ENCODE measurements at regions not wholly inside any gene's neighbourhood (a gene's known extent, or its start where the extent isn't known, plus 50 kb on each side); places are given as distances from the start of the nearest gene placed in this dataset.

DNA sequence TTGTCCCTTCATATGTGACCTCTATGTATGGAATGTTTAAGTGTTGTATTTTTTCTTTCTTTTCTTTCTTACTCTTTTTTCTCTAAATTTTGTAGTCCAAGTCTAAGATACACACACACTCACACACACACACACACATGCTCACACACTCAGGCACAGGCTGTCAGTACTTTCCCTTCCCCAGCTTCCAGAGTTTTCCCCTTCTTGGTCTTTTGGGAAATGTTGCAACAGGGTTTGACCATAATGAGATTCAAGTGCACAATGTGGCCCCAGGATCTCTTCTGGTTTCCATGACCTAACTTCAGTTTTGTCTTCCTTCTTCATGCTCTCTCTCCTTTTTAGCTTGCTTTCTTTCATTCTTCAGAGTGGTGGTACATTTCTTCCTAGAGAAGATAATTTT, 289.8 kb upstream of the FOXF1 start:
- H3K27me3 ChIP-seq = peaks cover 0 to 78% (median 52%) of the 10 kb centered on the region in 7 donors
- intact Hi-C loops (cut with DNase I) = no loop called here

DNA sequence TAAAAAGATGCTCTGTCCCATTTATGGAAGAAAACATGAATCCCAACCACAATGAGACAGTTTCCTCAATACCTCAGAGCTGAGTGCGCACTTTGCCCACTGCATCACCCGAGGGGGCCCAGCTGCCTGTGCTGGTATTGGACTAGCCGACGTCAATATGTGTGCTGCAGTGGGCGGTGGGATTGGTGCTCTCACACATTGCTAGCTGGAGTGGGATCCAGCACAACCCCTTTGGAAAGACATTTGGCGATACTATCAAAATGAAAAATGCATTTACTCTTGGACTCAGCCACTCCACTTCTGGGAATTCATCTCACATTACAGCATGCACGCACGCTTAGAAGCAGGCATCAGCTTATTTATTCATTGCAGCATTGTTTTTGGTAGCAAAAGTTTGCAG, 289.2 kb upstream of the FOXF1 start:
- ATAC-seq = no peak
- Histone ChIP-seq H3K27ac (no peak overlapping the region), H3K27me3 (peaks cover 0 to 78% (median 55%) of the 10 kb centered on the region in 7 donors), H3K9me3 (no peaks in the 10 kb centered on the region), H3K36me3 (no peaks in the 10 kb centered on the region), H3K4me1 (peaks cover 0 to 5% (median 0%) of the 10 kb centered on the region in 9 donors), H3K4me3 (no peak overlapping the region)
- intact Hi-C loops (cut with DNase I) = no loop called here
- WGBS, 2 donors = 84 to 85% methylated on average over 8 of the region's 8 CpGs
- TF ChIP-seq, protein P1, sequence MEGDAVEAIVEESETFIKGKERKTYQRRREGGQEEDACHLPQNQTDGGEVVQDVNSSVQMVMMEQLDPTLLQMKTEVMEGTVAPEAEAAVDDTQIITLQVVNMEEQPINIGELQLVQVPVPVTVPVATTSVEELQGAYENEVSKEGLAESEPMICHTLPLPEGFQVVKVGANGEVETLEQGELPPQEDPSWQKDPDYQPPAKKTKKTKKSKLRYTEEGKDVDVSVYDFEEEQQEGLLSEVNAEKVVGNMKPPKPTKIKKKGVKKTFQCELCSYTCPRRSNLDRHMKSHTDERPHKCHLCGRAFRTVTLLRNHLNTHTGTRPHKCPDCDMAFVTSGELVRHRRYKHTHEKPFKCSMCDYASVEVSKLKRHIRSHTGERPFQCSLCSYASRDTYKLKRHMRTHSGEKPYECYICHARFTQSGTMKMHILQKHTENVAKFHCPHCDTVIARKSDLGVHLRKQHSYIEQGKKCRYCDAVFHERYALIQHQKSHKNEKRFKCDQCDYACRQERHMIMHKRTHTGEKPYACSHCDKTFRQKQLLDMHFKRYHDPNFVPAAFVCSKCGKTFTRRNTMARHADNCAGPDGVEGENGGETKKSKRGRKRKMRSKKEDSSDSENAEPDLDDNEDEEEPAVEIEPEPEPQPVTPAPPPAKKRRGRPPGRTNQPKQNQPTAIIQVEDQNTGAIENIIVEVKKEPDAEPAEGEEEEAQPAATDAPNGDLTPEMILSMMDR (IDR thresholded peaks at IDR 0.05) = no peak
- no peak for DNase-seq

More for the DNA sequence above, 289.8 kb upstream of the FOXF1 start:
- peaks cover 0 to 5% (median 0%) of the 10 kb centered on the region in 9 donors for H3K4me1 ChIP-seq
- TF ChIP-seq, protein P1 (IDR thresholded peaks at IDR 0.05) = no peak
- ATAC-seq = no peak
- H3K4me3 ChIP-seq = no peak overlapping the region
- no peaks in the 10 kb centered on the region for H3K9me3 ChIP-seq
- no peak overlapping the region for H3K27ac ChIP-seq
- no peaks in the 10 kb centered on the region for H3K36me3 ChIP-seq
- DNase-seq = no peak

DNA sequence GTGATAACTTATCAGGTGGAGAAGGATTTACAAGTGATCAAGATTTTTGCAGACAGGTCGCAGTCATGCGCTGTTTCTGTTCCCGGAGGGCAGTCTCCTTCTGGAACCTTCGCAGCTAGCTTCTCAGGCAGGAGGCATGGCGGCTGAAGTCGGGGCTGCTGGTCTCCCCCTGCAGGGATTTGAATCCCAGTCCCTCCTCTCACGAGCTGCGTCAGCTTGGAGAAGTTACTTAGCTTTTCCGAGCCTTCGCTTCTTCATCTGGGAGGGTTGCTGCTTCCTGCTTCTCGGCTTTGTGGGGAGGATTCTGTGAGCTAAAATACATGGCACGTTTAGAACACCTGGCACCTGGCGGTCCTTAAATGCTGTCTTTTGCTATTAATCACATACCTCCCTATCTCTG, 287.8 kb upstream of the FOXF1 start:
- Histone ChIP-seq H3K9me3 (no peaks in the 10 kb centered on the region), H3K4me3 (no peak overlapping the region), H3K4me1 (peaks cover 0 to 5% (median 0%) of the 10 kb centered on the region in 9 donors), H3K36me3 (no peaks in the 10 kb centered on the region), H3K27me3 (peaks cover 0 to 79% (median 55%) of the 10 kb centered on the region in 7 donors), H3K27ac (no peak overlapping the region)
- WGBS, 2 donors = 36 to 42% methylated on average over 13 of the region's 13 CpGs
- DNase-seq = no peak
- TF ChIP-seq, protein P1 (IDR thresholded peaks at IDR 0.05) = no peak
- no peak for ATAC-seq
- intact Hi-C loops (cut with DNase I) = no loop called here

DNA sequence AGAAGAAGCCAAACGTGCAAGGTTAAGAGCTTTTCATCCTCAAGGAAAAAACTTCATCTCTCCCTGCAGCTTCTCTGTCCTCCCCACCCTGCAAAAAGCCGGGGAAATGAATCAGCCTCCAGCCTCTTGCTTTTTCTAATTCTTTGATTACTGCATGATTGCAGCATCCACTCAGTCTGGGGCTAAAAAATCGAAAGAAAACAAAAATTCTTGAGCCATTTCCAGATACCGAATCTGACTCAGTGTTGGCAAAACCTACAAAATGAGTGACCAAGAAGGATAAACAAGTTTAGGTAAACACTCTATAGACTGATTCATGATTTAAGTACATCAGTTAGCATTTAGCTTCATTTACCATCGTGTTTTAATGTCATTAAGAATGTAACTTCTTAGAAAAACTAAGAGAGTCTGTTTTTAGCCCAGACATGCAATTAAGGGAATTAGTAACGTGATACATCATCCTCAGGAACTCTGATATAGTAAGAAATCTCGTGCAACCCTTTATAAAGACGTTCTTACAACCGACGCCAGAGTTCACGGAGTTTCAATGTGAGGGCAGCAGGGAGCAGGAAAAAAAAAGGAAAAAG, 287.3 kb upstream of the FOXF1 start:
- Histone ChIP-seq H3K36me3 (no peaks in the 10 kb centered on the region), H3K27ac (no peak overlapping the region), H3K4me1 (peaks cover 0 to 5% (median 0%) of the 10 kb centered on the region in 9 donors), H3K9me3 (no peaks in the 10 kb centered on the region), H3K4me3 (no peak overlapping the region), H3K27me3 (peaks cover 0 to 80% (median 60%) of the 10 kb centered on the region in 7 donors)
- TF ChIP-seq, protein P1 (IDR thresholded peaks at IDR 0.05) = no peak
- WGBS, 2 donors = 48 to 56% methylated on average over 11 of the region's 11 CpGs
- intact Hi-C loops (cut with DNase I) = no loop called here
- no peak for DNase-seq
- no peak for ATAC-seq

All from heart right ventricle (tissue), 16 donors.